ENCODE measurements at regions not wholly inside any gene's neighbourhood (a gene's known extent, or its start where the extent isn't known, plus 50 kb on each side); places are given as distances from the start of the nearest gene placed in this dataset.

DNA sequence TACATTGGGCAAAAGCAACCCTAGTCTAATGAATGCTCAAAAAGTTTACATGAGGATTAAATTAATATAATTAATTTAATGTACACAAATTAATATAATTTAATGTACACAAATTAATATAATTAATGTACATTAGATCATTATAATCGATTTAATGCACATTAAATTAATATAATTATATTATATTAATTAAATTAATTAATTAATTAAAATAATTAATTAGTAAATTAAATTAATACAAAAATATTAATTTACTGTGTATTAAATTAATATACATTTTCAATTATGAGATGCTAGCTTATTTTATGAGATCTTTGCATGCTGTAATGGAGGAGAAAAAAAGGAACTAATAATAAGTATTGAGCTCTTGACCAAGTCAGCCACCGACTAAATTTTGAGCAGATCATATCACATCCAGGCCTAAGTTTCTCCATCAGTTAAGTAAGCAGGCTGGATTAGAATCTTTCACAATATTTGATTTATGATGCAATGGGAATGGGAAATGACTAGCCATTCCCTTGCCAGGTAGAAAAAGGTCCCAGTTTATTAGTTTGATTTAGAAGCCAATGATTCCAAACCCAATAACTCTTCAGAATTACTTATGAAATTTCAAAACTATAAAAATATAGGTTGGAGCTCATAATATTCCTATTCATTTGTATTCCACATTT is 533.4 kb upstream of the GRIA1 start:
- Histone ChIP-seq H3K9me3 (ENCODE audit: control insufficient read depth, low read depth, low read length) (no peaks in the 10 kb centered on the region), H3K4me3 (ENCODE audit: control insufficient read depth in 2 of 3, extremely low read depth in 1 of 3, insufficient read depth in 2 of 3, low read depth in 1 of 3, low read length in 3 of 3) (no peak overlapping the region), H3K79me2 (ENCODE audit: control insufficient read depth, insufficient read depth, low read length) (no peaks in the 10 kb centered on the region), H3K4me2 (ENCODE audit: control insufficient read depth, extremely low read depth, insufficient read depth, low read depth, low read length) (no peak overlapping the region), H3K9me1 (ENCODE audit: control insufficient read depth, extremely low read depth, insufficient read depth, low read length) (no peaks in the 10 kb centered on the region), H3K27ac (ENCODE audit: control insufficient read depth, insufficient read depth, low read length) (no peak overlapping the region), H3K4me1 (ENCODE audit: control insufficient read depth, extremely low read depth, insufficient read depth, low read length) (no peaks in the 10 kb centered on the region), H3K9ac (ENCODE audit: control insufficient read depth, extremely low read depth, insufficient read depth, low read length) (no peak overlapping the region), H3K27me3 (ENCODE audit: control insufficient read depth, extremely low read depth, insufficient read depth, low read length) (no peaks in the 10 kb centered on the region), H2AFZ (ENCODE audit: control insufficient read depth, low read length) (no peak overlapping the region), H4K20me1 (ENCODE audit: control insufficient read depth, extremely low read depth, insufficient read depth, low read length) (no peaks in the 10 kb centered on the region), H3K36me3 (ENCODE audit: control insufficient read depth in 2 of 2, extremely low read depth in 1 of 2, insufficient read depth in 2 of 2, low read length in 2 of 2) (no peaks in the 10 kb centered on the region)
- DNase-seq (ENCODE audit: low read depth, low spot score) (no peak), FAIRE-seq (no peak)
- dilution Hi-C loops (cut with MboI; ENCODE audit: extremely low pct_ligation_motif_present, low sequenced_read_pairs), result no loop called here
- no peak for TF ChIP-seq EZH2 (IDR thresholded peaks at IDR 0.05; ENCODE audit: low read length)
- TF ChIP-seq, protein P1, sequence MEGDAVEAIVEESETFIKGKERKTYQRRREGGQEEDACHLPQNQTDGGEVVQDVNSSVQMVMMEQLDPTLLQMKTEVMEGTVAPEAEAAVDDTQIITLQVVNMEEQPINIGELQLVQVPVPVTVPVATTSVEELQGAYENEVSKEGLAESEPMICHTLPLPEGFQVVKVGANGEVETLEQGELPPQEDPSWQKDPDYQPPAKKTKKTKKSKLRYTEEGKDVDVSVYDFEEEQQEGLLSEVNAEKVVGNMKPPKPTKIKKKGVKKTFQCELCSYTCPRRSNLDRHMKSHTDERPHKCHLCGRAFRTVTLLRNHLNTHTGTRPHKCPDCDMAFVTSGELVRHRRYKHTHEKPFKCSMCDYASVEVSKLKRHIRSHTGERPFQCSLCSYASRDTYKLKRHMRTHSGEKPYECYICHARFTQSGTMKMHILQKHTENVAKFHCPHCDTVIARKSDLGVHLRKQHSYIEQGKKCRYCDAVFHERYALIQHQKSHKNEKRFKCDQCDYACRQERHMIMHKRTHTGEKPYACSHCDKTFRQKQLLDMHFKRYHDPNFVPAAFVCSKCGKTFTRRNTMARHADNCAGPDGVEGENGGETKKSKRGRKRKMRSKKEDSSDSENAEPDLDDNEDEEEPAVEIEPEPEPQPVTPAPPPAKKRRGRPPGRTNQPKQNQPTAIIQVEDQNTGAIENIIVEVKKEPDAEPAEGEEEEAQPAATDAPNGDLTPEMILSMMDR (optimal IDR thresholded peaks at IDR 0.05 in 1 of 3, IDR thresholded peaks at IDR 0.05 in 1 of 3, conservative IDR thresholded peaks at IDR 0.05 in 1 of 3; ENCODE audit: extremely low read depth in 1 of 3, insufficient read depth in 2 of 3, low read length in 3 of 3), result no peak

DNA sequence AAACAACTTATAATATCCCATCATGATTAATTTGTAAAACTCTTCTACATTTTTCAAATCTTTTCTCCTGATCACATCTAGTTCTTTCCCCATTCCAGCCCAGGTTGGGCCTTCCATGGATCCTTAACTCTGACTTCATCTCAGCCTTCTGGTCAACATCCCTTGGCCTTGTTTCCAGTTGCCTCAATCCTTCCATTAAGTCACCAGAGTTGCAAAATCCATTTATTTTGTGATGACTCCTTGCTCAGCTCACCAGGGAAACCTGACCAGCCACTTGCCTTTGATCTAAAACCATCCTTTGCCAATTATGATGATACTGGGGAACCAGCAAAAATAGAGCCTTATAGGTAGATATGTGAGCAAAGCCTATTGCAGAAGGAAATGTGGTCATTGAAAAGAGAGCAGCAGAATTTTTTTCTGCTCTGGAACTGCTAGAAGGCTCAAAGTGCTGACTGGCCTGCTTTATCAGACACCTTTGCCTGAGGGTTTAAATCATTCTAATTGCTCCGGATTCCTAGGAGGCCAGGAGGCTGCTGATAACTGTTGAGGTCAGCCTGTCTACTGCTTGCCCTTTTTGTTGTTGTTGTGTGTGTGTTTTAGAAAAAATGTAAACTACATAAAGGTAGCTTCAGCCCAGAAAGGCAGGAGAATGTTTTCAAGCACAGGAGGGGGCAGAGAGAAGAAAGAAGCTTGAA is 512.2 kb upstream of the GRIA1 start:
- TF ChIP-seq, protein P1 (optimal IDR thresholded peaks at IDR 0.05 in 1 of 3, IDR thresholded peaks at IDR 0.05 in 1 of 3, conservative IDR thresholded peaks at IDR 0.05 in 1 of 3; ENCODE audit: extremely low read depth in 1 of 3, insufficient read depth in 2 of 3, low read length in 3 of 3), result no peak
- no peak for TF ChIP-seq EZH2 (IDR thresholded peaks at IDR 0.05; ENCODE audit: low read length)
- no peak overlapping the region for H3K9ac ChIP-seq (ENCODE audit: control insufficient read depth, extremely low read depth, insufficient read depth, low read length)
- H3K4me2 ChIP-seq (ENCODE audit: control insufficient read depth, extremely low read depth, insufficient read depth, low read depth, low read length), result no peak overlapping the region
- no peaks in the 10 kb centered on the region for H3K36me3 ChIP-seq (ENCODE audit: control insufficient read depth in 2 of 2, extremely low read depth in 1 of 2, insufficient read depth in 2 of 2, low read length in 2 of 2)
- no peaks in the 10 kb centered on the region for H3K9me1 ChIP-seq (ENCODE audit: control insufficient read depth, extremely low read depth, insufficient read depth, low read length)
- dilution Hi-C loops (cut with MboI; ENCODE audit: extremely low pct_ligation_motif_present, low sequenced_read_pairs), result no loop called here
- no peaks in the 10 kb centered on the region for H3K4me1 ChIP-seq (ENCODE audit: control insufficient read depth, extremely low read depth, insufficient read depth, low read length)
- H4K20me1 ChIP-seq (ENCODE audit: control insufficient read depth, extremely low read depth, insufficient read depth, low read length), result no peaks in the 10 kb centered on the region
- H3K9me3 ChIP-seq (ENCODE audit: control insufficient read depth, low read depth, low read length), result no peaks in the 10 kb centered on the region
- H3K27ac ChIP-seq (ENCODE audit: control insufficient read depth, insufficient read depth, low read length), result no peak overlapping the region
- DNase-seq (ENCODE audit: low read depth, low spot score), result no peak
- H2AFZ ChIP-seq (ENCODE audit: control insufficient read depth, low read length), result no peak overlapping the region
- no peak overlapping the region for H3K4me3 ChIP-seq (ENCODE audit: control insufficient read depth in 2 of 3, extremely low read depth in 1 of 3, insufficient read depth in 2 of 3, low read depth in 1 of 3, low read length in 3 of 3)
- H3K79me2 ChIP-seq (ENCODE audit: control insufficient read depth, insufficient read depth, low read length), result no peaks in the 10 kb centered on the region
- FAIRE-seq, result no peak
- H3K27me3 ChIP-seq (ENCODE audit: control insufficient read depth, extremely low read depth, insufficient read depth, low read length), result no peaks in the 10 kb centered on the region
